Duodenal mucosa (tissue), 2 donors: ENCODE measurements at regions not wholly inside any gene's neighbourhood (a gene's known extent, or its start where the extent isn't known, plus 50 kb on each side); places are given as distances from the start of the nearest gene placed in this dataset.

ENCODE experiments used
- H3K27ac ChIP-seq: one replicate; pipeline ENCODE4 v1.7.0; 2013; ENCODE audit warnings: low read depth, low read length
- H3K27me3 ChIP-seq, 2 donors: one replicate each; pipeline ENCODE4 v1.7.0; 2013; ENCODE audit warnings: low read length in 2 of 2, control low read depth in 1 of 2; ENCODE audit not compliant: insufficient read depth in 2 of 2, control insufficient read depth in 1 of 2
- H3K36me3 ChIP-seq, 2 donors: one replicate each; pipeline ENCODE4 v1.7.0; 2013; ENCODE audit warnings: low read length in 2 of 2, control low read depth in 1 of 2; ENCODE audit not compliant: insufficient read depth in 2 of 2, control insufficient read depth in 1 of 2
- H3K4me1 ChIP-seq, 2 donors: one replicate each; pipeline ENCODE4 v1.7.0; 2013; ENCODE audit warnings: low read length in 2 of 2, control low read depth in 1 of 2; ENCODE audit not compliant: insufficient read depth in 2 of 2, control insufficient read depth in 1 of 2
- H3K4me3 ChIP-seq, 2 donors: one replicate each; pipeline ENCODE4 v1.7.0; 2013; ENCODE audit warnings: low read length in 2 of 2, low read depth in 1 of 2
- H3K9ac ChIP-seq, 2 donors: one replicate each; pipeline ENCODE4 v1.7.0; 2013; ENCODE audit warnings: low read length in 2 of 2, low read depth in 1 of 2
- H3K9me3 ChIP-seq, 2 donors: one replicate each; pipeline ENCODE4 v1.7.0; 2013; ENCODE audit warnings: low read length in 2 of 2, control low read depth in 1 of 2; ENCODE audit not compliant: control insufficient read depth in 1 of 2

- no peaks in the 10 kb centered on the region for H3K36me3 ChIP-seq
- H3K9me3 ChIP-seq: no peaks in the 10 kb centered on the region
- no peaks in the 10 kb centered on the region for H3K27me3 ChIP-seq
- no peaks in the 10 kb centered on the region for H3K4me1 ChIP-seq
- H3K9ac ChIP-seq: no peak overlapping the region
- H3K27ac ChIP-seq: no peak overlapping the region
- no peak overlapping the region for H3K4me3 ChIP-seq
Observed at GRCh38 chr2:13103778-13104493, 387.2 kb downstream of the TRIB2 start.

- no peaks in the 10 kb centered on the region for H3K9me3 ChIP-seq
- no peak overlapping the region for H3K4me3 ChIP-seq
- no peaks in the 10 kb centered on the region for H3K27me3 ChIP-seq
- no peak overlapping the region for H3K9ac ChIP-seq
- H3K27ac ChIP-seq: no peak overlapping the region
- H3K4me1 ChIP-seq: no peaks in the 10 kb centered on the region
- H3K36me3 ChIP-seq: no peaks in the 10 kb centered on the region
Observed at GRCh38 chr2:13104723-13105122, 388.0 kb downstream of the TRIB2 start.

GRCh38 chr2:13106302-13106701, 389.6 kb downstream of the TRIB2 start:
- no peak overlapping the region for H3K27ac ChIP-seq
- H3K9me3 ChIP-seq: no peaks in the 10 kb centered on the region
- no peak overlapping the region for H3K4me3 ChIP-seq
- H3K36me3 ChIP-seq: no peaks in the 10 kb centered on the region
- H3K9ac ChIP-seq: no peak overlapping the region
- H3K4me1 ChIP-seq: no peaks in the 10 kb centered on the region
- no peaks in the 10 kb centered on the region for H3K27me3 ChIP-seq

GRCh38 chr2:13109516-13109915, 392.8 kb downstream of the TRIB2 start:
- H3K27ac ChIP-seq: no peak overlapping the region
- no peaks in the 10 kb centered on the region for H3K9me3 ChIP-seq
- H3K27me3 ChIP-seq: no peaks in the 10 kb centered on the region
- H3K36me3 ChIP-seq: no peaks in the 10 kb centered on the region
- H3K4me1 ChIP-seq: no peaks in the 10 kb centered on the region
- no peak overlapping the region for H3K9ac ChIP-seq
- no peak overlapping the region for H3K4me3 ChIP-seq

GRCh38 chr2:13110825-13111224, 394.1 kb downstream of the TRIB2 start:
- no peaks in the 10 kb centered on the region for H3K27me3 ChIP-seq
- H3K36me3 ChIP-seq: no peaks in the 10 kb centered on the region
- no peak overlapping the region for H3K27ac ChIP-seq
- no peaks in the 10 kb centered on the region for H3K4me1 ChIP-seq
- no peak overlapping the region for H3K4me3 ChIP-seq
- H3K9me3 ChIP-seq: no peaks in the 10 kb centered on the region
- H3K9ac ChIP-seq: no peak overlapping the region

- Histone ChIP-seq H3K27me3 (no peaks in the 10 kb centered on the region), H3K4me1 (no peaks in the 10 kb centered on the region), H3K9me3 (no peaks in the 10 kb centered on the region), H3K36me3 (no peaks in the 10 kb centered on the region), H3K4me3 (no peak overlapping the region), H3K9ac (no peak overlapping the region), H3K27ac (no peak overlapping the region)
Observed at GRCh38 chr2:13113002-13113401, 396.3 kb downstream of the TRIB2 start.

- Histone ChIP-seq H3K27ac (no peak overlapping the region), H3K4me3 (no peak overlapping the region), H3K36me3 (no peaks in the 10 kb centered on the region), H3K9me3 (no peaks in the 10 kb centered on the region), H3K9ac (no peak overlapping the region), H3K4me1 (no peaks in the 10 kb centered on the region), H3K27me3 (no peaks in the 10 kb centered on the region)
Observed at GRCh38 chr2:13114391-13114790, 397.7 kb downstream of the TRIB2 start.

GRCh38 chr2:13115643-13116042, 398.9 kb downstream of the TRIB2 start:
- Histone ChIP-seq H3K36me3 (no peaks in the 10 kb centered on the region), H3K4me3 (no peak overlapping the region), H3K27ac (no peak overlapping the region), H3K9me3 (no peaks in the 10 kb centered on the region), H3K27me3 (no peaks in the 10 kb centered on the region), H3K4me1 (no peaks in the 10 kb centered on the region), H3K9ac (no peak overlapping the region)

- Histone ChIP-seq H3K27me3 (no peaks in the 10 kb centered on the region), H3K27ac (no peak overlapping the region), H3K9me3 (no peaks in the 10 kb centered on the region), H3K4me1 (no peaks in the 10 kb centered on the region), H3K4me3 (no peak overlapping the region), H3K36me3 (no peaks in the 10 kb centered on the region), H3K9ac (no peak overlapping the region)
Observed at GRCh38 chr2:13121096-13121495, 404.4 kb downstream of the TRIB2 start.

- Histone ChIP-seq H3K4me3 (no peak overlapping the region), H3K9me3 (no peaks in the 10 kb centered on the region), H3K36me3 (no peaks in the 10 kb centered on the region), H3K27ac (no peak overlapping the region), H3K27me3 (no peaks in the 10 kb centered on the region), H3K4me1 (no peaks in the 10 kb centered on the region), H3K9ac (no peak overlapping the region)
Observed at GRCh38 chr2:13128139-13128538, 411.4 kb downstream of the TRIB2 start.

- Histone ChIP-seq H3K27ac (no peak overlapping the region), H3K36me3 (no peaks in the 10 kb centered on the region), H3K4me3 (no peak overlapping the region), H3K9me3 (no peaks in the 10 kb centered on the region), H3K27me3 (no peaks in the 10 kb centered on the region), H3K9ac (no peak overlapping the region), H3K4me1 (no peaks in the 10 kb centered on the region)
Observed at GRCh38 chr2:13135369-13135768, 418.6 kb downstream of the TRIB2 start.
